ENCODE measurements at regions not wholly inside any gene's neighbourhood (a gene's known extent, or its start where the extent isn't known, plus 50 kb on each side); places are given as distances from the start of the nearest gene placed in this dataset.

- no peak overlapping the region for H3K27ac ChIP-seq (ENCODE audit: low read depth, low read length)
- no peak for DNase-seq
- H3K9me3 Mint-ChIP-seq, result peaks cover 0 to 3% (median 0%) of the 10 kb centered on the region in 11 donors
- H3K4me3 Mint-ChIP-seq, result no peak overlapping the region
- H3K9me3 ChIP-seq (ENCODE audit: control insufficient read depth in 2 of 3, low read length in 3 of 3), result no peaks in the 10 kb centered on the region
- no peak for ATAC-seq
- no peaks in the 10 kb centered on the region for H3K4me1 ChIP-seq (ENCODE audit: control insufficient read depth in 2 of 2, insufficient read depth in 2 of 2, low read length in 2 of 2)
- no peaks in the 10 kb centered on the region for H3K36me3 ChIP-seq (ENCODE audit: control insufficient read depth in 2 of 3, insufficient read depth in 3 of 3, low read length in 3 of 3)
- no peak overlapping the region for H3K27ac Mint-ChIP-seq
- ChIA-PET POLR2A (no interaction called here), CTCF (no interaction called here)
- no peaks in the 10 kb centered on the region for H3K27me3 ChIP-seq (ENCODE audit: control insufficient read depth in 2 of 2, insufficient read depth in 2 of 2, low read length in 2 of 2)
- H3K36me3 Mint-ChIP-seq, result no peaks in the 10 kb centered on the region
- H3K4me3 ChIP-seq (ENCODE audit: low read length), result no peak overlapping the region
- intact Hi-C loops (cut with micrococcal nuclease), result no loop called here
- peaks cover 0 to 7% (median 0%) of the 10 kb centered on the region in 5 donors for H3K27me3 Mint-ChIP-seq
- no peaks in the 10 kb centered on the region for H3K4me1 Mint-ChIP-seq
Observed at GRCh38 chr18:78418379-78418778, 561.2 kb upstream of the SALL3 start.

GRCh38 chr18:78419171-78419570 is 560.4 kb upstream of the SALL3 start:
- Histone ChIP-seq H3K4me3 (ENCODE audit: low read length) (no peak overlapping the region), H3K36me3 (ENCODE audit: control insufficient read depth in 2 of 3, insufficient read depth in 3 of 3, low read length in 3 of 3) (no peaks in the 10 kb centered on the region), H3K4me1 (ENCODE audit: control insufficient read depth in 2 of 2, insufficient read depth in 2 of 2, low read length in 2 of 2) (no peaks in the 10 kb centered on the region), H3K27me3 (ENCODE audit: control insufficient read depth in 2 of 2, insufficient read depth in 2 of 2, low read length in 2 of 2) (no peaks in the 10 kb centered on the region), H3K9me3 (ENCODE audit: control insufficient read depth in 2 of 3, low read length in 3 of 3) (no peaks in the 10 kb centered on the region), H3K27ac (ENCODE audit: low read depth, low read length) (no peak overlapping the region)
- ATAC-seq (no peak), DNase-seq (no peak)
- Mint-ChIP-seq H3K36me3 (no peaks in the 10 kb centered on the region), H3K9me3 (peaks cover 0 to 3% (median 0%) of the 10 kb centered on the region in 11 donors), H3K4me1 (no peaks in the 10 kb centered on the region), H3K4me3 (no peak overlapping the region), H3K27ac (no peak overlapping the region), H3K27me3 (peaks cover 0 to 7% (median 0%) of the 10 kb centered on the region in 5 donors)
- ChIA-PET CTCF (no interaction called here), POLR2A (no interaction called here)
- intact Hi-C loops (cut with micrococcal nuclease), result no loop called here

GRCh38 chr18:78420116-78420515 is 559.5 kb upstream of the SALL3 start:
- intact Hi-C loops (cut with micrococcal nuclease), result no loop called here
- ChIA-PET POLR2A (no interaction called here), CTCF (no interaction called here)
- Mint-ChIP-seq H3K9me3 (peaks cover 0 to 3% (median 0%) of the 10 kb centered on the region in 11 donors), H3K4me3 (no peak overlapping the region), H3K27me3 (peaks cover 0 to 7% (median 0%) of the 10 kb centered on the region in 5 donors), H3K27ac (no peak overlapping the region), H3K4me1 (no peaks in the 10 kb centered on the region), H3K36me3 (no peaks in the 10 kb centered on the region)
- no peaks in the 10 kb centered on the region for H3K9me3 ChIP-seq (ENCODE audit: control insufficient read depth in 2 of 3, low read length in 3 of 3)
- H3K27ac ChIP-seq (ENCODE audit: low read depth, low read length), result no peak overlapping the region
- H3K4me1 ChIP-seq (ENCODE audit: control insufficient read depth in 2 of 2, insufficient read depth in 2 of 2, low read length in 2 of 2), result no peaks in the 10 kb centered on the region
- DNase-seq, result no peak
- no peaks in the 10 kb centered on the region for H3K36me3 ChIP-seq (ENCODE audit: control insufficient read depth in 2 of 3, insufficient read depth in 3 of 3, low read length in 3 of 3)
- no peak overlapping the region for H3K4me3 ChIP-seq (ENCODE audit: low read length)
- no peak for ATAC-seq
- no peaks in the 10 kb centered on the region for H3K27me3 ChIP-seq (ENCODE audit: control insufficient read depth in 2 of 2, insufficient read depth in 2 of 2, low read length in 2 of 2)

- Histone ChIP-seq H3K4me1 (ENCODE audit: control insufficient read depth in 2 of 2, insufficient read depth in 2 of 2, low read length in 2 of 2) (no peaks in the 10 kb centered on the region), H3K27ac (ENCODE audit: low read depth, low read length) (no peak overlapping the region), H3K9me3 (ENCODE audit: control insufficient read depth in 2 of 3, low read length in 3 of 3) (no peaks in the 10 kb centered on the region), H3K36me3 (ENCODE audit: control insufficient read depth in 2 of 3, insufficient read depth in 3 of 3, low read length in 3 of 3) (no peaks in the 10 kb centered on the region), H3K4me3 (ENCODE audit: low read length) (no peak overlapping the region), H3K27me3 (ENCODE audit: control insufficient read depth in 2 of 2, insufficient read depth in 2 of 2, low read length in 2 of 2) (no peaks in the 10 kb centered on the region)
- DNase-seq (no peak), ATAC-seq (no peak)
- peaks cover 0 to 3% (median 0%) of the 10 kb centered on the region in 11 donors for H3K9me3 Mint-ChIP-seq
- H3K4me3 Mint-ChIP-seq, result no peak overlapping the region
- H3K36me3 Mint-ChIP-seq, result no peaks in the 10 kb centered on the region
- CTCF ChIA-PET, result no interaction called here
- H3K27me3 Mint-ChIP-seq, result peaks cover 0 to 7% (median 0%) of the 10 kb centered on the region in 5 donors
- intact Hi-C loops (cut with micrococcal nuclease), result no loop called here
- no peak overlapping the region for H3K27ac Mint-ChIP-seq
- no peaks in the 10 kb centered on the region for H3K4me1 Mint-ChIP-seq
- POLR2A ChIA-PET, result no interaction called here
Observed at GRCh38 chr18:78421392-78421791, 558.2 kb upstream of the SALL3 start.

GRCh38 chr18:78422336-78422735 is 557.3 kb upstream of the SALL3 start:
- Mint-ChIP-seq H3K4me1 (no peaks in the 10 kb centered on the region), H3K27me3 (peaks cover 0 to 7% (median 0%) of the 10 kb centered on the region in 5 donors), H3K9me3 (peaks cover 0 to 3% (median 0%) of the 10 kb centered on the region in 11 donors), H3K36me3 (no peaks in the 10 kb centered on the region), H3K4me3 (no peak overlapping the region), H3K27ac (no peak overlapping the region)
- DNase-seq, result no peak
- Histone ChIP-seq H3K4me3 (ENCODE audit: low read length) (no peak overlapping the region), H3K9me3 (ENCODE audit: control insufficient read depth in 2 of 3, low read length in 3 of 3) (no peaks in the 10 kb centered on the region), H3K4me1 (ENCODE audit: control insufficient read depth in 2 of 2, insufficient read depth in 2 of 2, low read length in 2 of 2) (no peaks in the 10 kb centered on the region), H3K27me3 (ENCODE audit: control insufficient read depth in 2 of 2, insufficient read depth in 2 of 2, low read length in 2 of 2) (no peaks in the 10 kb centered on the region), H3K27ac (ENCODE audit: low read depth, low read length) (no peak overlapping the region), H3K36me3 (ENCODE audit: control insufficient read depth in 2 of 3, insufficient read depth in 3 of 3, low read length in 3 of 3) (no peaks in the 10 kb centered on the region)
- CTCF ChIA-PET, result no interaction called here
- POLR2A ChIA-PET, result no interaction called here
- ATAC-seq, result no peak
- intact Hi-C loops (cut with micrococcal nuclease), result no loop called here

GRCh38 chr18:78423811-78424210 is 555.8 kb upstream of the SALL3 start:
- peaks cover 0 to 7% (median 0%) of the 10 kb centered on the region in 5 donors for H3K27me3 Mint-ChIP-seq
- ChIA-PET CTCF (no interaction called here), POLR2A (no interaction called here)
- no peaks in the 10 kb centered on the region for H3K4me1 ChIP-seq (ENCODE audit: control insufficient read depth in 2 of 2, insufficient read depth in 2 of 2, low read length in 2 of 2)
- H3K27me3 ChIP-seq (ENCODE audit: control insufficient read depth in 2 of 2, insufficient read depth in 2 of 2, low read length in 2 of 2), result no peaks in the 10 kb centered on the region
- no peak overlapping the region for H3K4me3 Mint-ChIP-seq
- ATAC-seq, result no peak
- peaks cover 0 to 3% (median 0%) of the 10 kb centered on the region in 11 donors for H3K9me3 Mint-ChIP-seq
- H3K27ac Mint-ChIP-seq, result no peak overlapping the region
- DNase-seq, result no peak
- intact Hi-C loops (cut with micrococcal nuclease), result no loop called here
- no peaks in the 10 kb centered on the region for H3K9me3 ChIP-seq (ENCODE audit: control insufficient read depth in 2 of 3, low read length in 3 of 3)
- no peaks in the 10 kb centered on the region for H3K4me1 Mint-ChIP-seq
- no peak overlapping the region for H3K27ac ChIP-seq (ENCODE audit: low read depth, low read length)
- H3K36me3 ChIP-seq (ENCODE audit: control insufficient read depth in 2 of 3, insufficient read depth in 3 of 3, low read length in 3 of 3), result no peaks in the 10 kb centered on the region
- H3K36me3 Mint-ChIP-seq, result no peaks in the 10 kb centered on the region
- no peak overlapping the region for H3K4me3 ChIP-seq (ENCODE audit: low read length)

- no peak overlapping the region for H3K27ac ChIP-seq (ENCODE audit: low read depth, low read length)
- H3K27me3 ChIP-seq (ENCODE audit: control insufficient read depth in 2 of 2, insufficient read depth in 2 of 2, low read length in 2 of 2), result no peaks in the 10 kb centered on the region
- H3K4me3 ChIP-seq (ENCODE audit: low read length), result no peak overlapping the region
- no peaks in the 10 kb centered on the region for H3K9me3 ChIP-seq (ENCODE audit: control insufficient read depth in 2 of 3, low read length in 3 of 3)
- ATAC-seq, result no peak
- DNase-seq, result no peak
- intact Hi-C loops (cut with micrococcal nuclease), result no loop called here
- Mint-ChIP-seq H3K27ac (no peak overlapping the region), H3K36me3 (no peaks in the 10 kb centered on the region), H3K4me1 (no peaks in the 10 kb centered on the region), H3K9me3 (peaks cover 0 to 3% (median 0%) of the 10 kb centered on the region in 11 donors), H3K27me3 (peaks cover 0 to 7% (median 0%) of the 10 kb centered on the region in 5 donors), H3K4me3 (no peak overlapping the region)
- ChIA-PET CTCF (no interaction called here), POLR2A (no interaction called here)
- no peaks in the 10 kb centered on the region for H3K4me1 ChIP-seq (ENCODE audit: control insufficient read depth in 2 of 2, insufficient read depth in 2 of 2, low read length in 2 of 2)
- no peaks in the 10 kb centered on the region for H3K36me3 ChIP-seq (ENCODE audit: control insufficient read depth in 2 of 3, insufficient read depth in 3 of 3, low read length in 3 of 3)
Observed at GRCh38 chr18:78424403-78425018, 555.1 kb upstream of the SALL3 start.
